ENCODE measurements at regions not wholly inside any gene's neighbourhood (a gene's known extent, or its start where the extent isn't known, plus 50 kb on each side); places are given as distances from the start of the nearest gene placed in this dataset.
"Not testable (repeated sequence)": the region's sequence is repeated elsewhere in the genome, so short reads cannot be mapped to it uniquely, and the experiment has no call there.

- H3K36me3 ChIP-seq: no peaks in the 10 kb centered on the region
- H3K27me3 ChIP-seq: no peaks in the 10 kb centered on the region
- no peak for DNase-seq (ENCODE audit: low spot score in 2 of 2)
- no peak overlapping the region for H3K27ac ChIP-seq
- no peaks in the 10 kb centered on the region for H3K9me3 ChIP-seq
- no peak for TF ChIP-seq POLR2A (IDR thresholded peaks at IDR 0.05)
- TF ChIP-seq CTCF (IDR thresholded peaks at IDR 0.05): no peak
- no peak for TF ChIP-seq EP300 (IDR thresholded peaks at IDR 0.05)
- H3K4me1 ChIP-seq: no peaks in the 10 kb centered on the region
- WGBS, 2 donors: 76% methylated on average over 3 of the region's 3 CpGs
- no peak overlapping the region for H3K4me3 ChIP-seq
Observed at GRCh38 chr2:16907645-16908282, 242.1 kb upstream of the CYRIA start.

DNA sequence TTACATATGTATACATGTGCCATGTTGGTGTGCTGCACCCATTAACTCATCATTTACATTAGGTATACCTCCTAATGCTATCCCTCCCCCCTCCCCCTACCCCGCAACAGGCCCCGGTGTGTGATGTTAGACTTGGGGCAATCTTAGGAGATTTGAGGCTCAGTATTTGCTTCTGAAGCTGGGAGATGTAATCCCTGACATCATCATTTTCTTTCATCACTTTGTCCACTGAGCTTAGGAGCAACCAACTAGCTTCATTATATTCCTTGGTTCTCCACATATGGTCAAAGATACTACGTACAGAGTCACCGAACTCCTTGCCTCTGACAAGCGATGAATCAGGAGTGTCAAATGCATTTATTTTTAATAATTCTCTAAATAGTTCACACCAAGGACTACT is 239.7 kb upstream of the CYRIA start:
- not testable (repeated sequence) for H3K4me1 ChIP-seq; DNase-seq (ENCODE audit: low spot score in 2 of 2); H3K36me3 ChIP-seq; H3K4me3 ChIP-seq; H3K9me3 ChIP-seq; H3K27me3 ChIP-seq; H3K27ac ChIP-seq
- 97% methylated on average over 5 of the region's 5 CpGs for WGBS, 2 donors

DNA sequence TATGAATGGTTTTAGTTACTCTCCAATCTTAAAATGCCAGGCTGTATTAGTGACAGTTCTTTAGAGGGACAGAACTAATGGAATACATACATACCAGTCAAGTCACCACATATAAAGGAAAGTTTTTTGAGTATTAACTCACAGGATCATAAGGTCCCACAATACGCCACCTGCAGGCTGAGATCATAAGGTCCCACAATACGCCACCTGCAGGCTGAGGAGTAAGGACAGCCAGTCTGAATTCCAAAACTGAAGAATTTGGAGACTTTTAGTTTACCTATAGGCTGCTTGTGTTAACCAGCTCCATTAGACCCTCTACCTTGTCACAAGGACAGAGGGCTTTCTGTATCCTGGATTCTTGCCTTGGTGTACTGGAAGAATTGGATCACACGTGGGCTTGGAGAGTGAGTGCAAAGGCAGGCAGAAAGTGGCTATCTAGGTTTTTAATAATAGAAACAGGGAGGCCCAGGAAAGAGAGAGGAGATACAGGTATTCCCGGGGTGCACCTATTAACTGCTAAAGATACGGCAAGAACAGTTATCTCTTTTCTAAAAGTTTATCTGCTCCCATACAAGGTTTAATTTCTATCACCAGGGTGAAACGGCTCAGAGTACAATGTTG is 234.9 kb upstream of the CYRIA start:
- Histone ChIP-seq H3K4me3 (no peak overlapping the region), H3K27me3 (no peaks in the 10 kb centered on the region), H3K9me3 (no peaks in the 10 kb centered on the region), H3K36me3 (no peaks in the 10 kb centered on the region), H3K27ac (no peak overlapping the region), H3K4me1 (no peaks in the 10 kb centered on the region)
- no peak for DNase-seq (ENCODE audit: low spot score in 2 of 2)
- WGBS, 2 donors: 68 to 70% methylated on average over 6 of the region's 6 CpGs
- no peak for TF ChIP-seq POLR2A (IDR thresholded peaks at IDR 0.05)
- peak in 2 of 5 experiments; percentile 7 to 18 for TF ChIP-seq CTCF (IDR thresholded peaks at IDR 0.05)

- no peak overlapping the region for H3K27ac ChIP-seq
- no peaks in the 10 kb centered on the region for H3K36me3 ChIP-seq
- H3K4me1 ChIP-seq: no peaks in the 10 kb centered on the region
- no peaks in the 10 kb centered on the region for H3K9me3 ChIP-seq
- no peaks in the 10 kb centered on the region for H3K27me3 ChIP-seq
- WGBS, 2 donors: 86 to 88% methylated on average over 2 of the region's 2 CpGs
- TF ChIP-seq EP300 (IDR thresholded peaks at IDR 0.05) (no peak), CTCF (IDR thresholded peaks at IDR 0.05) (no peak), POLR2A (IDR thresholded peaks at IDR 0.05) (no peak)
- no peak for DNase-seq (ENCODE audit: low spot score in 2 of 2)
- no peak overlapping the region for H3K4me3 ChIP-seq
Observed at GRCh38 chr2:16899958-16900357, 234.3 kb upstream of the CYRIA start.

DNA sequence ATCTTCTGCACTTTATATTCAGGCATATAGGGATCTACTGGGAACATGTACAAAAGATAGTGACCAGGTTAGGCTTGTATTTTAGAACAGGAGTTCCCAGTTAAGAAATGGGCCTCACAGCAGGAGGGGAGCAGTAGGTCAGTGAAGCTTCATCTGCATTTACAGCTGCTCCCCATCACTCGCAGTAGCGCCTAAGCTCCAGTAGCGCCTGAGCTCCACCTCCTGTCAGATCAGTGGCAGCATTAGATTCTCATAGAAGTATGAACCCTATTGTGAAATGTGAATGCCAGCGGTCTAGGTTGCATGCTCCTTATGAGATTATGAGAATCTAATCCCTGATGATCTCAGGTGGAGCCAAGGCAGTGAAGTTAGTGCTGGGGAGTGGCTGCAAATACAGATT is 224.4 kb upstream of the CYRIA start:
- WGBS, 2 donors: 59 to 60% methylated on average over 4 of the region's 4 CpGs
- Histone ChIP-seq H3K9me3 (no peaks in the 10 kb centered on the region), H3K4me3 (no peak overlapping the region), H3K27ac (no peak overlapping the region), H3K36me3 (no peaks in the 10 kb centered on the region), H3K27me3 (no peaks in the 10 kb centered on the region), H3K4me1 (no peaks in the 10 kb centered on the region)
- DNase-seq (ENCODE audit: low spot score in 2 of 2): no peak
- TF ChIP-seq CTCF (IDR thresholded peaks at IDR 0.05) (no peak), POLR2A (IDR thresholded peaks at IDR 0.05) (no peak), EP300 (IDR thresholded peaks at IDR 0.05) (no peak)
